ENCODE measurements at regions not wholly inside any gene's neighbourhood (a gene's known extent, or its start where the extent isn't known, plus 50 kb on each side); places are given as distances from the start of the nearest gene placed in this dataset.

DNA sequence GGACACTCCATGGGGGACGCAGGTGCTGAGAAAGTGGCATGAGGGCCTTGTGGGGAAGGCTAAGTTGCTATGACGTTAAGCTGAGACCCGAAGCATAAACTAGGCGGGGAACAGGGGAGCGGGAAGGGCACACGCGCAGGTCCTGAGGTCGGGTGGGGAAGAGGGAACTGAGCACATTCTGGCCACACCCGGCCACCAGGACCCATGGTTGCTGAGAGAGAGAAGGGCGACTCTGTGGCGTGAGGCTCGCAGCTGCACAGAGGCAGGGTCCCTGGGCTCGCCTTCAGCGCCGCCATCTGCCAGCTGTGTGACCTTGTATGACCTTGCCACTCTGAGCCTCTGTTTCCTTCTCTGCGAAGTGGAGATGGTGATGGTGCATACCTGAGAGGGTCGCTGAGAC, 182.5 kb downstream of the PHETA1 start:
- TF ChIP-seq POLR2A (IDR thresholded peaks at IDR 0.05; ENCODE audit: low read length): no peak
- no peak for TF ChIP-seq CTCF (IDR thresholded peaks at IDR 0.05)
- TF ChIP-seq RAD21 (conservative IDR thresholded peaks at IDR 0.05 in 1 of 2, IDR thresholded peaks at IDR 0.05 in 1 of 2): no peak
- TF ChIP-seq, protein P1, sequence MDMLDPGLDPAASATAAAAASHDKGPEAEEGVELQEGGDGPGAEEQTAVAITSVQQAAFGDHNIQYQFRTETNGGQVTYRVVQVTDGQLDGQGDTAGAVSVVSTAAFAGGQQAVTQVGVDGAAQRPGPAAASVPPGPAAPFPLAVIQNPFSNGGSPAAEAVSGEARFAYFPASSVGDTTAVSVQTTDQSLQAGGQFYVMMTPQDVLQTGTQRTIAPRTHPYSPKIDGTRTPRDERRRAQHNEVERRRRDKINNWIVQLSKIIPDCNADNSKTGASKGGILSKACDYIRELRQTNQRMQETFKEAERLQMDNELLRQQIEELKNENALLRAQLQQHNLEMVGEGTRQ (IDR thresholded peaks at IDR 0.05): no peak
- no peak for TF ChIP-seq CBX2 (IDR thresholded peaks at IDR 0.05; ENCODE audit: borderline replicate concordance, low read depth)
- no peak for TF ChIP-seq RFX5 (IDR thresholded peaks at IDR 0.05)

All from A549 (cell line).